Lower leg skin (tissue), 4 donors: ENCODE measurements at regions not wholly inside any gene's neighbourhood (a gene's known extent, or its start where the extent isn't known, plus 50 kb on each side); places are given as distances from the start of the nearest gene placed in this dataset.

Experiments
- DNase-seq, 2 donors: peaks; one replicate each; pipeline ENCODE4 v3.0.0-alpha.2; 2019; ENCODE audit warnings: low spot score in 2 of 2
- H3K4me3 ChIP-seq: fragments of 200-600 bp; sonication (generic); 2 replicates; pipeline ENCODE4 v1.5.1; 2017; ENCODE audit warnings: mild to moderate bottlenecking, low read depth; ENCODE audit not compliant: poor library complexity, severe bottlenecking
- CTCF ChIP-seq, 3 donors: fragments of 450-650 bp; IDR thresholded peaks; one replicate each; pipeline ENCODE4 v1.5.1; 2016; ENCODE audit warnings: antibody characterized with exemption in 3 of 3, mild to moderate bottlenecking in 3 of 3, moderate library complexity in 2 of 3
- POLR2A ChIP-seq, 2 donors: fragments of 450-650 bp; IDR thresholded peaks; one replicate each; pipeline ENCODE4 v1.6.1; 2016 to 2017; ENCODE audit warnings: antibody characterized with exemption in 2 of 2, mild to moderate bottlenecking in 1 of 2, moderate library complexity in 1 of 2
- WGBS, 2 donors: methylation state at CpG; one replicate each; pipeline ENCODE4 v1.1.5; 2018; 5-methylcytosine and 5-hydroxymethylcytosine counted together
- intact Hi-C: fragments of 100-400 bp; cut with DNase I; formaldehyde crosslinking; loops from one replicate; pipeline ENCODE4 v1.15.0; 2023; ENCODE audit warnings: low total_unique reads

DNA sequence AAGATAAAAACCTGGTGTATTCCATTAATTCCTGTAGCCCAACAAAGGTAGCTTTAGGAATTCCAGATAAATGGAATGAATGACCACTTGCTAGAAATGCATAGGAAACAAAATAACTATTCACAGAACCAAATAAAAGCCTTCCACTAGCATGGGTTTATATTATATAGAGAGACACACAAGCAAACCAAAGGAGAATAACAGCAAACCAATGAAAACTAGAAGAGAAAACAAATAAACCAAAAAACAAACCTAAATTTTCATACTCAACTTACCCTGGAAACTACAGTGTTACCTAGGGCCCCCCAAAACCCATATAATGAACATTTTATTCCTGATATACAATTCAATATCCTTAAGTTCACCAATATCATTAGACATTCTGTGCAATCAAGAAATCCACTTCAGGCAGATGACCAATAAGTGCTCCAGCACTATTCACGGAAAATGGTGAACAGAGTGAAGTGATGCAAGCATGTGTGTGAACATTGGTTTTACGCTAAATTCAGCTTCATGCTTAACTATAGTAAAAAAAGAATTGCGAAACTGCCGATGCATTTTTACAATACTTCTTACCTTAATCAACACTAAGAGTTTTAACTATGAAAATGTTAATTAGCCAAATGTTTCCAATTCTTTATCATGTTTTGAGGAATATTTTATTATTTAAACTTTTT, 1108.4 kb upstream of the TMEM132C start:
- intact Hi-C loops, result no loop called here
- no peak for DNase-seq
- H3K4me3 ChIP-seq, result no peak overlapping the region
- no peak for TF ChIP-seq CTCF (IDR thresholded peaks at IDR 0.05)
- TF ChIP-seq POLR2A (IDR thresholded peaks at IDR 0.05), result no peak
- WGBS, 2 donors, result 91 to 95% methylated on average over 4 of the region's 4 CpGs

DNA sequence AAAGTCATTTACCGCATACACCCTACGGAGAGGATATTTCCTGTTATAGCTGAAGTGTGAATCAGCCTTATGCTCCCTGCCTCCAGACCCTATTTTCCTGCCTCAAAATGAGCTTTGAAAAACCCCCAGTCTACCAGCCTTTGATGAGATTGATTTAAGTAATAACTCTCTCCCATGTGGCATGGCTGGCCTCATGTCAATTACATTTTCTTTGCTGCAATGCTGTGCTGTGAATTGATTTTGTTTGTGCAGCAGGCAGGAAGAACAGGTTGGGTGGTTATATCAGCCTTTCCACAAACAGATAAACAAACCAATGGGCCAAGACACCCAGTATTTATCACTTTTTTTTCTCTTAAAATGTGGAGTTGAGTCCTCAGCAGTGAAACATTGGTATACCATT, 1105.5 kb upstream of the TMEM132C start:
- intact Hi-C loops, result no loop called here
- WGBS, 2 donors, result 90 to 98% methylated on average over 2 of the region's 2 CpGs
- TF ChIP-seq CTCF (IDR thresholded peaks at IDR 0.05), result no peak
- TF ChIP-seq POLR2A (IDR thresholded peaks at IDR 0.05), result no peak
- H3K4me3 ChIP-seq, result no peak overlapping the region
- no peak for DNase-seq

DNA sequence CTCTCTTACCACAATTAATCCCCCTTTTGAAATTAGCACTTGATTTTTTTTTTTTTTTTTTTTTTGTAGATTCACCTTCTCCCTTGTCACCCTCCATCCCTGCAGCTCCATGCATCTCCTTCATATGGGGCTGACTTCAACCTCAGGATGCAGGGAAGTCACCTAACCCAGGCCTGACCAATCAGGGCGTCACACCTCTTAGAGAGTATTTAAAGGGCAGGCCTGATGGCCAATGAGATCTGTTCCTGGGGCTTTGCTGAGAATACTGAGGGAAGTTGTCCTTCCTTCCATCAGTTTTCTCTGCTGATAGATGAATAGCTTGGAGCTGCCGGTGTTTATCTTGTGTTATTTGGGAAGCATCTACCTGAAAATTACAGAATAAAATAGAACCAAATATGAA, 1104.7 kb upstream of the TMEM132C start:
- no peak for DNase-seq
- TF ChIP-seq CTCF (IDR thresholded peaks at IDR 0.05), result no peak
- no peak for TF ChIP-seq POLR2A (IDR thresholded peaks at IDR 0.05)
- WGBS, 2 donors, result 85 to 92% methylated on average over 2 of the region's 2 CpGs
- no peak overlapping the region for H3K4me3 ChIP-seq
- intact Hi-C loops, result no loop called here

DNA sequence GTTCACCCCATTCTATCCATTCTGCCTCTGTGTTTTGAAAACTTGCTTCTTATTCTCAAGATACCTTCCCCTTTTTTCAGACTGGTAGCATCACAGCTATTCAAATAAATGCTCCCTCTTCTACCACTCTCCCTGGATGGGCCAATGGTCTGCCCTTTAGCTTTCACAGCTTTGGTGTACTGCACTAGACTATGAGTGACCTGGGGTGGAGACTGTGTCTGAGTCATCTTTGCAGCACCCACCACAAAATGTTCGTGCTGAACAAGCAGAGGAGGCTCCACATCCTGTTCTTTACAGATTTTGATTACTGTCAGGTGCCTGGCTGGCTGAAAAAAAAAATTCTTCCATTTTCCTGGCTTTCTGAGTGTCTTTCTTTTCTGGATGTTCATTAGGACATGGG, 1104.1 kb upstream of the TMEM132C start:
- 0 to 4% methylated on average over 1 of the region's 1 CpG for WGBS, 2 donors
- intact Hi-C loops, result no loop called here
- TF ChIP-seq POLR2A (IDR thresholded peaks at IDR 0.05) (no peak), CTCF (IDR thresholded peaks at IDR 0.05) (no peak)
- H3K4me3 ChIP-seq, result no peak overlapping the region
- no peak for DNase-seq

- H3K4me3 ChIP-seq, result peak overlapping the region; percentile 29
- TF ChIP-seq CTCF (IDR thresholded peaks at IDR 0.05) (no peak), POLR2A (IDR thresholded peaks at IDR 0.05) (no peak)
- WGBS, 2 donors, result 7 to 10% methylated on average over 37 to 57 of the region's 69 CpGs
- DNase-seq, result peak; percentile 65 to 92
- intact Hi-C loops, result no loop called here
Observed at GRCh38 chr12:127165567-127166392, 1101.2 kb upstream of the TMEM132C start.
